NCI-H82 treated with DMSO at 0.1 percent for 48 hours (cell line): ENCODE measurements at regions not wholly inside any gene's neighbourhood (a gene's known extent, or its start where the extent isn't known, plus 50 kb on each side); places are given as distances from the start of the nearest gene placed in this dataset.
"Not testable (repeated sequence)": the region's sequence is repeated elsewhere in the genome, so short reads cannot be mapped to it uniquely, and the experiment has no call there.

ENCODE experiments used
- DNase-seq: peaks from one replicate; lab custom pipeline; 2025; ENCODE audit not compliant: unreplicated experiment; lab: John Stamatoyannopoulos, UW

GRCh38 chr6:81145506-81145905 is 607.0 kb downstream of the TENT5A start:
- no peak for DNase-seq

DNA sequence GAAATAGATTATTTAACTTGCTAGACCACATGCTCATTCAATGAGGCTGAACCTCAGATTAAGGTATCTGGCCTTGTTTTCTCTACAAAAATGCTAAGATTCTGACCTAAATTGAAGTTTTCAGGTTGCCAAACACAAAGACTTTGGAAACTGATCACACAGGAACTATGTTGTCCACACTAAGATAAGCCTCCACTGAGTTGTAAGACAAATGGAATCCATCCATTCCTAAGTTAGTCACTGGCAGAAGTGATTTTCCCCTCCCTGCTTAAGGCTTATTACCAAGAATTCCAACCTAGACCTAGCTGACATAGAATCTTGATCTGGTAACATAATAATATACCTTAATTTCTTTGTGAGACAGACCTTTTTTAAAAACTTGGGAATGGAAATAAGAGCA is 608.1 kb downstream of the TENT5A start:
- DNase-seq: no peak

- no peak for DNase-seq
Measured at GRCh38 chr6:81138236-81138635, 614.2 kb downstream of the TENT5A start.

DNA sequence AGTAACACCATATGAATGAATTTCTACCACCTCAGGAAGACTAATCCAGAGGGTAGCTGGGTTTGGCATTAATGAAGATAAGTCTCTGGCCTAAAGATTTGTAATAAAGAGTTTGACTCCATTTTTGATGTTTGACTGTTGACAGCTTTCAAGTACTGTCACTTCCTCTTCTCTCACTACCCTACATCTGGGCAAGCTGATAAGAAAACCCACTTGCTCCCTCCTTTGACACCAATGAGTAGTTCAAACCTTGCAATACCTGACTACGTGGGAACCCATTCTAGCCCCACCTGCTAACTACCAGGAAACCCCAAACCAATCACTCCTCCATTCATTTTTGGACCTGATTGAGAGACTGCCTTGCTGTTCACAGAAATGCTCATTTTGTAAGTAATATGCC is 621.5 kb downstream of the TENT5A start:
- DNase-seq: no peak

DNA sequence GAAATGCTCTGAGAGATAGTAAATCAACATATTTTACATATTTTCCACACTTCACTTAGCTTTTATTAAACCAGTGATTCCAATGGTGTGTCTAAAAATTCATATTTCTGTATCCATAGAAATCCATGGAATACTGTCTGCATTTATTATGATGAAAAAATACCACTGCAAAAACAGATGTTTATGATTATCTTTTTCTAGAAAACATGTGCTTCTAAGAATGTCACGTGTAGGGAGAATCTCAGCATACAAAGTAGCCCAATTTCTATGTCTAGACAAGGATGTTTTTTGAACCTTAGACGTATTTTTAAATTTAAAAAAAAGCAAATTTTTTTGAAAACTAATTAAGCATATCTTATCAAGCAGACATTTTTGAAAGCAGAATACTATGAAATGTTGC is 622.4 kb downstream of the TENT5A start:
- DNase-seq: no peak

GRCh38 chr6:81128671-81129070 is 623.8 kb downstream of the TENT5A start:
- no peak for DNase-seq

GRCh38 chr6:81126150-81126549 is 626.3 kb downstream of the TENT5A start:
- DNase-seq: no peak

- DNase-seq: no peak
Measured at GRCh38 chr6:81120280-81120679, 632.2 kb downstream of the TENT5A start.

DNA sequence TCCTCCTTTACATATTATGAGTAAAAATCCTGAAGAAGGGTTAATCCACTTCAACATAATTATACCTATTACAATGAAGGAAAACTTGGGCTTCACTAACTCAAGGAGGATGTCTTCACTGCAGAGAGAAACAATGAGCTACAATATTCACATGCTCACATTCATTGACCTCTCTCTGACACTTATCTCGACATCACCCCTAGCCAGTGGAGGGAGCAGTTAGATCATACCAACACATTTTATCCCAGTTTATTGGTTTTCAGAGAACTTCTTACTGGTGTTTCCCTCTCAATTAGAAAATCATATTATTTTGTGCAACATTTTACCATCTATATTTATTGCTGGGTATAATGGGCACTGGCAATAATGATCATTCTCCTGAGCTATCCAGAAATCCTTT is 646.5 kb downstream of the TENT5A start:
- no peak for DNase-seq

- no peak for DNase-seq
Measured at GRCh38 chr6:81098109-81098814, 654.2 kb downstream of the TENT5A start.

DNA sequence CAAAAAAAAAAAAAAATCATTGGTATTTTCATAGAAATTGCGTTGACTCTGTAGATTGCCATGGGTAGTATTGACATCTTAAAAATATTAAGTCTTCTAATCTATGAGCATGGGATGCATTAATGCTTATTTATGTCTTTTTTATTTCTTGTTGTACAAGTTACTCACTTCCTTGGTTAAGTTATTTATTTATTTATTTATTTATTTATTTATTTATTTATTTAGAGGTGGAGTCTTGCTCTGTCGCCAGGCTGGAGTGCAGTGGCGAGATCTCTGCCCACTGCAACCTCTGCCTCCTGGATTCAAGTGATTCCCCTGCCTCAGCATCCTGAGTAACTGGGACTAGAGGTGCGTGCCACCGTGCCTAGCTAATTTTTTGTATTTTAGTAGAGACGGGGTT is 656.0 kb downstream of the TENT5A start:
- DNase-seq: not testable (repeated sequence)

DNA sequence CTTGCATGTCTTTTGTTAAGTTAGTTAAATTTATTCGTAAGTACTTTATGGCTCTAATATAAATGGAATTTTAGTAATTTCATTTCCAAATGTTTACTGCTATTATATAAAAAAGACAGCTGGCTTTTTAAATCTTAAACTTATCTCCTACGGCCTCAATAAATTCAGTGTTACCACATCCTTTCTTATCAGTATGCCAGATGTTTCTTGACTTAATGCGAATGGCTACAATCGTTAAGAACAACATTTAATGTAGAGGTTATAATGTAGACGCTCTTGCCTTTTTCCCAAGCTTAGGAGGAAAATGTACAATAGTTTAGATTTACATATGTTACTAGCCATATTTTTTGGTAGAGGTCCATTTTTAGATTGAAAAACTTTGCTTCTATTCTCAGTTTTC is 659.4 kb downstream of the TENT5A start:
- DNase-seq: no peak

- no peak for DNase-seq
Measured at GRCh38 chr6:81088145-81088544, 664.3 kb downstream of the TENT5A start.

DNA sequence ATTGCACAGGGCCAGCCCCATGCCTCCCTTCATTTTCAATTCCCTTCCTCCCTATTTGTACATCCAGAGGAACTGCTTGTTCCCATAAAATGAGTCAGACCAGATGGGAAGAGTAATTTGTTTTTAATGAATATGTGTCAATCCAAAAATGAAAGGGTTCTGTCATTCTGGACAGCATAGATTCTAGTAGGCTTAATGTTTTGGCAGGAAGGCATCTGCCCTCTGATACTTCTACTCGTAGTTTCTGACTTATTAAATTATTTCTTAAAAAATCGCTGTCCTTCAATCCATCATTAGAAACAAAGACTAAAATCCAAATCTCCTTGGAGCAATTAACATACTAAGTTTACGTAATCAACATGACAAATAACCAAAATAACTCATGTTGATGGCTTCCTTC is 665.5 kb downstream of the TENT5A start:
- no peak for DNase-seq

DNA sequence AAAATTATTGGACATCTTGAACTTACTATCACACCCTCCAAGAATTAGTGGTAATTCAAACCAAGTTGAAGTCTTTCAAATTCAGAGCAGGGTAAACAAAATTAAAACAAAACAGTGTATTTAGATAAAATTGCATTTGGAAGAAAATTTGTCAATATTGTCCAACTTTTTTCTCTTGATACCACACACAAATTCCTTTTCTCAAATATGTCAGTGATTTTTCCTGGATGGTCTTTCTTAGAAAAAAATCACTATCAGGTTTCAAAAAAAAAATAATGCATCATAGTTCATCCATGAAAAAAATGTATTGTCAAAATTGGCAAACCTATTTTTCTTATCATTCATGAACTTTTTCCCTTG is 667.1 kb downstream of the TENT5A start:
- no peak for DNase-seq

- no peak for DNase-seq
Measured at GRCh38 chr6:81084776-81085430, 667.6 kb downstream of the TENT5A start.

GRCh38 chr6:81075974-81076373 is 676.5 kb downstream of the TENT5A start:
- DNase-seq: no peak

DNA sequence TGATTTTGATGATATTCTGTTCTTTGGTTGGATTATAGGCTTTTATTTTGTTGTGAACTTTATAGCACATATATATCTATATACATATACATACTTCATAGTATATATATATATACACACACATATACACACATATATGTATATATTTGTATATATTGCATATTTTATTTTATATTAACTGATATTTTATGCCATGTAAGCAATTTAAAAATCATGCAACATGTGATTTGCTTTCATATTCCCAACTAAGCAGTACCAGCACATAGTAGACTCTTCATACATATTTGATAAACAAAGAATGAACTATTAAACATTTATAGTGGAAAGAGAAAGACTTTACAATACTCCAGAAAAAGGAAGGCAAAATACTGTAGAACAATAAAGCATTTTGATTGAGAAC is 679.2 kb downstream of the TENT5A start:
- DNase-seq: no peak

DNA sequence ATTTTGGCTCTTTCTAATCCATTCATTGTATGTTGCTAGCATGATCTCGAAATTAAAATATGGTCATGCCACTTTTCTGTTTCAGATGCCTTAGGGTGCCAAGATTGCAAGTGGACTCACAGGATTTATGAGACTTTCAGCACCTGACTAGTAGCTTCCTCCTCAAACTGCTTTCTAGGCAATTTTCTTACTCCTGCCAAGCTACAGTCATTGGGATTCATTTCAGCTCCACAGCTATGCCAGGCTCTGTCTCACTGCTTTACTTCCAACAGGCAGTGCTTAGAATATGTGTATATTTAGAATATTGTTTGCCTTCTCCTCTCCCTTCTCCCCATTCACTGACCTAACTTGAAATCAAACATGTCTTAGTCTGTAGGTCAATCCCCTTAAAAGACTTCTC is 681.4 kb downstream of the TENT5A start:
- DNase-seq: no peak

DNA sequence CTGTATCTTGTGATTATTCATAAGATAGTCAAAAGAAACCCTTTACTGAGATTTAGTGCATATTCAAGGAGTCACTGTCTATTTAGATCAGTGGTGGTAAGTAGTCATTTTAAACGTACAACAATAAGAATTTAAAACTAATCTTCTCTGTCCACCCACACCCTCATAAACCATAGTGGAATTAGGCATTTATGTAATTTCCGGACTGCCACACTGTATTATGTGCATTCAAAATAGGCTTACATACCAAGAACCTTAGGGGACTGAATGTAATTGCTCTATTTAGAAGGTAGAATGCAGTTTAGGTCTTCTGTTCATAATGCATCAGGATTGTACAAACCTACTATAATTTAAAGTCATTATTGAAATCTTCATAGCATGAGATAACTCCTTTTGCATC is 685.4 kb downstream of the TENT5A start:
- DNase-seq: no peak

DNA sequence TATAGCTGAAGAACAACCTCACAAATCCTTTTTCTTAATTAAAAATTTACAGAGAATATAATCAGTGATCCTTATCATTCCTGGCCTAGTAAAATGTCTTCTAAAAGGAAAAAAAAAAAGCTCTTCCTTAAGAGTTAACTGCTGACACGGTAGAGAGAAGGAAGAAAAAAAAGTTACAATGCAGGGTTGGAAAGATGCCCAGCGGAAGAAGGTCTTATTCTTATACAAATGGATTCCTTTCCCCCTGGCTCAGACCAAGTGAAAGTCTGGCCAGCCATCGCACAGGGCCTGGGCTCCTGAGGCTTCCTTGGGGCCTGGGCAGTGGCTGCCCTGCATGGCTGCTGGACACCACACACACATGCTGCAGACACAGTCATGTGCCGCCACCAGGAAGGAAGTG is 688.6 kb downstream of the TENT5A start:
- DNase-seq: no peak

DNA sequence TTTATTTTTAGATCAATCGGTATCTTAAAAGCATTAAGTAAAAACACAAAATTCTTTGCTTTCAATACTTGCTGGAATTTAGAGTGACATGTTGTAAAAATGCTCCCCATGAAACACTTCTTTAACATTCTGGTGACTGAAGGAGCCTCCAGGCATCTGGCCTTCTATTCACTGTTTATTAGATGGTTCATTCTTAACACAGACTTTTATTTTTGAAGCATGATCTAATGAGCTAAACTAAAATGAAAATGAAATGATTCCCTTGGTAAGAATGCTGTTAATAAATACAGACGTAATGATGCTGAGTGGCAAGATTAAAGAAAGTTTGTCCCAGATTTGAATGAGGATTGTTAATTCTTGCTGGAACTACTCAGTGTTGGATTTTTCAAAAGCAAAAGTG is 698.4 kb downstream of the TENT5A start:
- DNase-seq: no peak

- DNase-seq: no peak
Measured at GRCh38 chr6:81051952-81052351, 700.5 kb downstream of the TENT5A start.
